ENCODE measurements at regions not wholly inside any gene's neighbourhood (a gene's known extent, or its start where the extent isn't known, plus 50 kb on each side); places are given as distances from the start of the nearest gene placed in this dataset.

- no peak overlapping the region for H3K9ac ChIP-seq (ENCODE audit: low read length in 3 of 3)
- H3K4me1 ChIP-seq (ENCODE audit: control insufficient read depth in 2 of 3, insufficient read depth in 2 of 3, low read depth in 1 of 3, low read length in 3 of 3): no peaks in the 10 kb centered on the region
- intact Hi-C loops (cut with DNase I): no loop called here
- no peak overlapping the region for H3K27ac ChIP-seq (ENCODE audit: low read depth in 2 of 2, low read length in 2 of 2)
- no peaks in the 10 kb centered on the region for H3K36me3 ChIP-seq (ENCODE audit: control insufficient read depth in 2 of 3, insufficient read depth in 3 of 3, low read length in 3 of 3)
- DNase-seq (no peak), FAIRE-seq (no peak)
- no peak overlapping the region for H3K4me3 ChIP-seq (ENCODE audit: low read length in 3 of 3)
- H3K9me3 ChIP-seq (ENCODE audit: control insufficient read depth in 2 of 3, insufficient read depth in 1 of 3, low read length in 3 of 3): no peaks in the 10 kb centered on the region
- TF ChIP-seq CTCF (IDR thresholded peaks at IDR 0.05; ENCODE audit: borderline replicate concordance, extremely low read depth, insufficient read depth): no peak
- H3K27me3 ChIP-seq (ENCODE audit: control insufficient read depth, insufficient read depth, low read length): no peaks in the 10 kb centered on the region
These were observed 301.1 kb downstream of the CYLC2 start for GRCh38 chr9:103296189-103296588.

- FAIRE-seq (no peak), DNase-seq (no peak)
- Histone ChIP-seq H3K27me3 (ENCODE audit: control insufficient read depth, insufficient read depth, low read length) (no peaks in the 10 kb centered on the region), H3K27ac (ENCODE audit: low read depth in 2 of 2, low read length in 2 of 2) (no peak overlapping the region), H3K4me1 (ENCODE audit: control insufficient read depth in 2 of 3, insufficient read depth in 2 of 3, low read depth in 1 of 3, low read length in 3 of 3) (no peaks in the 10 kb centered on the region), H3K9ac (ENCODE audit: low read length in 3 of 3) (no peak overlapping the region), H3K9me3 (ENCODE audit: control insufficient read depth in 2 of 3, insufficient read depth in 1 of 3, low read length in 3 of 3) (peaks cover 0 to 2% (median 0%) of the 10 kb centered on the region in 3 donors), H3K4me3 (ENCODE audit: low read length in 3 of 3) (no peak overlapping the region), H3K36me3 (ENCODE audit: control insufficient read depth in 2 of 3, insufficient read depth in 3 of 3, low read length in 3 of 3) (no peaks in the 10 kb centered on the region)
- TF ChIP-seq CTCF (IDR thresholded peaks at IDR 0.05; ENCODE audit: borderline replicate concordance, extremely low read depth, insufficient read depth): no peak
- intact Hi-C loops (cut with DNase I): no loop called here
These were observed 305.9 kb downstream of the CYLC2 start for GRCh38 chr9:103301051-103301450.

GRCh38 chr9:103304797-103305196, 309.7 kb downstream of the CYLC2 start:
- no peak for DNase-seq
- no peak overlapping the region for H3K4me3 ChIP-seq (ENCODE audit: low read length in 3 of 3)
- intact Hi-C loops (cut with DNase I): no loop called here
- H3K27me3 ChIP-seq (ENCODE audit: control insufficient read depth, insufficient read depth, low read length): no peaks in the 10 kb centered on the region
- no peaks in the 10 kb centered on the region for H3K36me3 ChIP-seq (ENCODE audit: control insufficient read depth in 2 of 3, insufficient read depth in 3 of 3, low read length in 3 of 3)
- H3K9me3 ChIP-seq (ENCODE audit: control insufficient read depth in 2 of 3, insufficient read depth in 1 of 3, low read length in 3 of 3): peaks cover 0 to 2% (median 0%) of the 10 kb centered on the region in 3 donors
- H3K4me1 ChIP-seq (ENCODE audit: control insufficient read depth in 2 of 3, insufficient read depth in 2 of 3, low read depth in 1 of 3, low read length in 3 of 3): no peaks in the 10 kb centered on the region
- no peak for TF ChIP-seq CTCF (IDR thresholded peaks at IDR 0.05; ENCODE audit: borderline replicate concordance, extremely low read depth, insufficient read depth)
- no peak overlapping the region for H3K27ac ChIP-seq (ENCODE audit: low read depth in 2 of 2, low read length in 2 of 2)
- H3K9ac ChIP-seq (ENCODE audit: low read length in 3 of 3): no peak overlapping the region
- no peak for FAIRE-seq

GRCh38 chr9:103319979-103320378, 324.8 kb downstream of the CYLC2 start:
- Histone ChIP-seq H3K4me1 (ENCODE audit: control insufficient read depth in 2 of 3, insufficient read depth in 2 of 3, low read depth in 1 of 3, low read length in 3 of 3) (no peaks in the 10 kb centered on the region), H3K9me3 (ENCODE audit: control insufficient read depth in 2 of 3, insufficient read depth in 1 of 3, low read length in 3 of 3) (no peaks in the 10 kb centered on the region), H3K27ac (ENCODE audit: low read depth in 2 of 2, low read length in 2 of 2) (no peak overlapping the region), H3K4me3 (ENCODE audit: low read length in 3 of 3) (no peak overlapping the region), H3K27me3 (ENCODE audit: control insufficient read depth, insufficient read depth, low read length) (no peaks in the 10 kb centered on the region), H3K36me3 (ENCODE audit: control insufficient read depth in 2 of 3, insufficient read depth in 3 of 3, low read length in 3 of 3) (no peaks in the 10 kb centered on the region), H3K9ac (ENCODE audit: low read length in 3 of 3) (no peak overlapping the region)
- DNase-seq (peak in 1 of 5 donors; percentile 9), FAIRE-seq (no peak)
- no peak for TF ChIP-seq CTCF (IDR thresholded peaks at IDR 0.05; ENCODE audit: borderline replicate concordance, extremely low read depth, insufficient read depth)
- intact Hi-C loops (cut with DNase I): no loop called here

All from kidney (tissue), 13 donors.